ENCODE measurements at regions not wholly inside any gene's neighbourhood (a gene's known extent, or its start where the extent isn't known, plus 50 kb on each side); places are given as distances from the start of the nearest gene placed in this dataset.

- no peak for TF ChIP-seq TEAD4 (IDR thresholded peaks at IDR 0.05; ENCODE audit: borderline replicate concordance, insufficient read depth)
- TF ChIP-seq EP300 (IDR thresholded peaks at IDR 0.05; ENCODE audit: borderline replicate concordance in 1 of 2, low read depth in 1 of 2, low read length in 1 of 2), result no peak
- TF ChIP-seq CTCF (IDR thresholded peaks at IDR 0.05), result no peak
- TF ChIP-seq SMC3 (IDR thresholded peaks at IDR 0.05; ENCODE audit: low read depth, low read length), result no peak
- TF ChIP-seq ELF1 (IDR thresholded peaks at IDR 0.05), result no peak
- no peak for TF ChIP-seq MAX (IDR thresholded peaks at IDR 0.05; ENCODE audit: low read depth)
- TF ChIP-seq, protein P1, sequence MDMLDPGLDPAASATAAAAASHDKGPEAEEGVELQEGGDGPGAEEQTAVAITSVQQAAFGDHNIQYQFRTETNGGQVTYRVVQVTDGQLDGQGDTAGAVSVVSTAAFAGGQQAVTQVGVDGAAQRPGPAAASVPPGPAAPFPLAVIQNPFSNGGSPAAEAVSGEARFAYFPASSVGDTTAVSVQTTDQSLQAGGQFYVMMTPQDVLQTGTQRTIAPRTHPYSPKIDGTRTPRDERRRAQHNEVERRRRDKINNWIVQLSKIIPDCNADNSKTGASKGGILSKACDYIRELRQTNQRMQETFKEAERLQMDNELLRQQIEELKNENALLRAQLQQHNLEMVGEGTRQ (IDR thresholded peaks at IDR 0.05; ENCODE audit: borderline replicate concordance, low read depth, low read length), result no peak
- TF ChIP-seq CHD2 (IDR thresholded peaks at IDR 0.05; ENCODE audit: low read length, partially characterized antibody), result no peak
- TF ChIP-seq, protein P2, sequence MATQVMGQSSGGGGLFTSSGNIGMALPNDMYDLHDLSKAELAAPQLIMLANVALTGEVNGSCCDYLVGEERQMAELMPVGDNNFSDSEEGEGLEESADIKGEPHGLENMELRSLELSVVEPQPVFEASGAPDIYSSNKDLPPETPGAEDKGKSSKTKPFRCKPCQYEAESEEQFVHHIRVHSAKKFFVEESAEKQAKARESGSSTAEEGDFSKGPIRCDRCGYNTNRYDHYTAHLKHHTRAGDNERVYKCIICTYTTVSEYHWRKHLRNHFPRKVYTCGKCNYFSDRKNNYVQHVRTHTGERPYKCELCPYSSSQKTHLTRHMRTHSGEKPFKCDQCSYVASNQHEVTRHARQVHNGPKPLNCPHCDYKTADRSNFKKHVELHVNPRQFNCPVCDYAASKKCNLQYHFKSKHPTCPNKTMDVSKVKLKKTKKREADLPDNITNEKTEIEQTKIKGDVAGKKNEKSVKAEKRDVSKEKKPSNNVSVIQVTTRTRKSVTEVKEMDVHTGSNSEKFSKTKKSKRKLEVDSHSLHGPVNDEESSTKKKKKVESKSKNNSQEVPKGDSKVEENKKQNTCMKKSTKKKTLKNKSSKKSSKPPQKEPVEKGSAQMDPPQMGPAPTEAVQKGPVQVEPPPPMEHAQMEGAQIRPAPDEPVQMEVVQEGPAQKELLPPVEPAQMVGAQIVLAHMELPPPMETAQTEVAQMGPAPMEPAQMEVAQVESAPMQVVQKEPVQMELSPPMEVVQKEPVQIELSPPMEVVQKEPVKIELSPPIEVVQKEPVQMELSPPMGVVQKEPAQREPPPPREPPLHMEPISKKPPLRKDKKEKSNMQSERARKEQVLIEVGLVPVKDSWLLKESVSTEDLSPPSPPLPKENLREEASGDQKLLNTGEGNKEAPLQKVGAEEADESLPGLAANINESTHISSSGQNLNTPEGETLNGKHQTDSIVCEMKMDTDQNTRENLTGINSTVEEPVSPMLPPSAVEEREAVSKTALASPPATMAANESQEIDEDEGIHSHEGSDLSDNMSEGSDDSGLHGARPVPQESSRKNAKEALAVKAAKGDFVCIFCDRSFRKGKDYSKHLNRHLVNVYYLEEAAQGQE (IDR thresholded peaks at IDR 0.05; ENCODE audit: low read depth, low read length), result no peak
Measured at GRCh38 chr3:75193797-75194196, 470.3 kb upstream of the FRG2C start.
